ENCODE measurements at regions not wholly inside any gene's neighbourhood (a gene's known extent, or its start where the extent isn't known, plus 50 kb on each side); places are given as distances from the start of the nearest gene placed in this dataset.

DNA sequence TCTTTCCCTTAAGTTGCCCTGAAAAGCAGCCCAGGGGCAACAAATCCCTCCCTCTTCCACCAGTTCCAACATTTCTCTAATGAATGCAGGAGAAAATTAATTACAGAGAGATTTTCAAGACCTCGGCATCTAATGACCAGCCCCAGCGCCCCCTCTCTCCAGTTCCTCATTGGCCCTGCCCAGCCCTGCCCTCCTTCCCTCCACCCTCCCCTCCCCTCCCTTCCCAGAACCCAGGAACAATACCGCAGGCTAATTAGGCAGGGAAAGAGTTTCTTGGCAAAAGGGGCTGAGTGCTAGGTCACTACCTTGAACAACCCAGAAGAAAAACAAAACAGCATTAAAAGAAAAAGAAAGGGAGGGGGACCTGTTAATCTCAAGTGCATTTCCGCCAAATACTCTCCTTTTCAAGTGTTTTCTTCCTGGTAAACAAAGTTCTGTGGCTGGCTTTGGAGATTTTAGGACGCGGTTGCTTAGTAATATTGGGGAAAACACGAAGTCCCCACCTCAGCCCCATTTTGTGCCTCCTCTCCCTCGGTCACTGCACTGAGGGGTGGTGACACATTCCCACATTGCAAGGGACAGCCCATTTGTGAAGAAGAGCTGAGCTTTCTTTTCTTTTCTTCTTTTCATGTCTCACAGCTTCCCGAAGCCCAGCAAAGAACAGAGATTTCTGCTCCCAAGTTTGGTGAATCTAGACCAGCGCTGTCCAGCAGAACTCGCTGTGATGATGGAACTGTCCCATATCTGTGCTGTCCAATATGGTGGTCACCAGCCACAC lies 215.4 kb downstream of the SOX9 start:
- H3K27ac ChIP-seq (ENCODE audit: low read length) = no peak overlapping the region

DNA sequence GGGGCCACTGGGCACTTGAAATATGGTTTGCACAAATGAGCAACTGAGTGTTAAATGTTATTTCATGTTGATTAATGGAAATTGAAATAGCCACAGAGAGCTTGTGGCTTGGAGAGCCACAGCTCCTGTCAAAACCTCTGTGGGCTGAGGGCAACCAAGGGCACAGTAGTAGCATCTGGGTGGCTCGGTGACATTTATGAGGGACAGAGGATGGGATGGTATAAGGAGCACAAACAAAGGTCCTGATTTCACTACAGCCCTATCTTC lies 215.9 kb downstream of the SOX9 start:
- peaks cover 3% of the 10 kb centered on the region for H3K4me1 ChIP-seq (ENCODE audit: insufficient read depth, low read length)
- H3K9me3 ChIP-seq (ENCODE audit: insufficient read depth, low read depth, low read length) = no peaks in the 10 kb centered on the region
- H3K9ac ChIP-seq (ENCODE audit: low read depth, low read length) = no peak overlapping the region
- H3K4me3 ChIP-seq (ENCODE audit: low read length) = no peak overlapping the region
- no peaks in the 10 kb centered on the region for H3K27me3 ChIP-seq (ENCODE audit: insufficient read depth, low read length)
- no peak overlapping the region for H3K27ac ChIP-seq (ENCODE audit: low read length)
- no peaks in the 10 kb centered on the region for H3K36me3 ChIP-seq (ENCODE audit: insufficient read depth, low read depth, low read length)

More for the DNA sequence above, 215.4 kb downstream of the SOX9 start:
- H3K27me3 ChIP-seq (ENCODE audit: insufficient read depth, low read length) = no peaks in the 10 kb centered on the region
- H3K4me3 ChIP-seq (ENCODE audit: low read length) = no peak overlapping the region
- H3K9me3 ChIP-seq (ENCODE audit: insufficient read depth, low read depth, low read length) = no peaks in the 10 kb centered on the region
- no peaks in the 10 kb centered on the region for H3K36me3 ChIP-seq (ENCODE audit: insufficient read depth, low read depth, low read length)
- H3K4me1 ChIP-seq (ENCODE audit: insufficient read depth, low read length) = peaks cover 3% of the 10 kb centered on the region
- no peak overlapping the region for H3K9ac ChIP-seq (ENCODE audit: low read depth, low read length)

DNA sequence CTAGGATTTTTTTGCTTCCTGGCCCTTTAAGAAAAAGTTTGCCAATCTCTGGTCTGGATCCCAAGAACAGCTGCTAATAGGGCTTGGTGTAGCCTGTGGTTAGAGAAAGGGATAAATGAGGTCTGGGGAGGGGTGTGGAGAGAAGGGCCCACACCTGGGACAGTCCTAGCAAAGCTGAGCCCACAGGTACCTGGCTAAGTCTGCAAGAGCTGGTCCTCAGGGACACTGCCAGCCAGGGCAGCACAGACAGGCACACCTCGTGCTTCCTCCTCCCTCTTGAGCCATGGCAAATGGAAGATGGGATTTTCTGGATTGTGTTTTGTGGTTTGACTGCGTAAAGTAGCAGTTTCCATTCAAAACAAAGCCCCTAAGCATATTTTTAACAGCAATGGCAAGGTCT lies 217.5 kb downstream of the SOX9 start:
- peaks cover 7% of the 10 kb centered on the region for H3K4me1 ChIP-seq (ENCODE audit: insufficient read depth, low read length)
- H3K27ac ChIP-seq (ENCODE audit: low read length) = no peak overlapping the region
- no peak overlapping the region for H3K4me3 ChIP-seq (ENCODE audit: low read length)
- no peaks in the 10 kb centered on the region for H3K27me3 ChIP-seq (ENCODE audit: insufficient read depth, low read length)
- no peak overlapping the region for H3K9ac ChIP-seq (ENCODE audit: low read depth, low read length)
- H3K36me3 ChIP-seq (ENCODE audit: insufficient read depth, low read depth, low read length) = no peaks in the 10 kb centered on the region
- no peaks in the 10 kb centered on the region for H3K9me3 ChIP-seq (ENCODE audit: insufficient read depth, low read depth, low read length)

DNA sequence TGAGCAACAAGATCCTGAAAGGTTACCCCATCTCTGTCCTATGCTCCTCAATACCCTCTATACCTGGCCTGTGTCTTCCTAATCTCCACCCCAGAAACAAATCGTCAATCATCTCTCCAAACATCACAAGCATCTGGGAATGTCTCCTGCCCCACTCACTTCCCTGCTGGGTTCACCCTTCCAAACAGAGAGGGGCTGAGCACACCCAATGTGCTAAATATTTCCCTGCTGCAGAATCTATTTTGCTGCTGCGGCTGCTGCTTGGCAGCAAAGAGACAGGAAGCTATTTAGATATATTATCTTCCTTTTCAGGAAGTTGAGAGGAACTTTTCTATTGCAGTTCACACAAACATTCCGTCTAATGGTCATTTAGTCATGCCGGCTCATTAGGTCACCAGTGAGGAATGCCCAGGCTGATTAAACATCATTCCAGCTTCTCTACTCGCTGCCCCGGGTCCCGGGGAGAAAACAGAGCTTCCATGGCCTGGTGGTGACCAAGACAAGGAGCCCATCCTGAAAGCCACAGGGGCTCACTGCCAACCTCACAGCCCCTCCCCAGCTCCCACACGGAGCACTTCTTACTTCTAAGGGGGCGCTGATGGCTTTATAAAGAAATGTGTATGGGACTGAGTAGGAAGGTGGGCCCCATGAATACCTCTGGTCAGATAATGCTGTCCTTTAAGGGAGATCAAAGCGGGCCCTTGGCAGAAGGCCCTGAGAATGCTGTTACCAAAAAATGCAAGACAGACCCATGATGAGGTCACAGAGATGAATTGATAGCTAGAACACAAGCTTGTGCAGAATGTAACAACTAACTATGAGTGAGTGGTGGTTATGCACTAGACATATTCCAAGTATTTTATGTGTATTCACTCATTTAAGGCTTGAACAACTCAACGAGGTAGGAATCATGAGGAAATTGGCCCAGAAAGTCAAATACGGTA lies 218.3 kb downstream of the SOX9 start:
- H3K9me3 ChIP-seq (ENCODE audit: insufficient read depth, low read depth, low read length) = no peaks in the 10 kb centered on the region
- H3K9ac ChIP-seq (ENCODE audit: low read depth, low read length) = no peak overlapping the region
- H3K27ac ChIP-seq (ENCODE audit: low read length) = no peak overlapping the region
- H3K4me3 ChIP-seq (ENCODE audit: low read length) = no peak overlapping the region
- H3K36me3 ChIP-seq (ENCODE audit: insufficient read depth, low read depth, low read length) = no peaks in the 10 kb centered on the region
- no peaks in the 10 kb centered on the region for H3K27me3 ChIP-seq (ENCODE audit: insufficient read depth, low read length)
- peaks cover 7% of the 10 kb centered on the region for H3K4me1 ChIP-seq (ENCODE audit: insufficient read depth, low read length)

DNA sequence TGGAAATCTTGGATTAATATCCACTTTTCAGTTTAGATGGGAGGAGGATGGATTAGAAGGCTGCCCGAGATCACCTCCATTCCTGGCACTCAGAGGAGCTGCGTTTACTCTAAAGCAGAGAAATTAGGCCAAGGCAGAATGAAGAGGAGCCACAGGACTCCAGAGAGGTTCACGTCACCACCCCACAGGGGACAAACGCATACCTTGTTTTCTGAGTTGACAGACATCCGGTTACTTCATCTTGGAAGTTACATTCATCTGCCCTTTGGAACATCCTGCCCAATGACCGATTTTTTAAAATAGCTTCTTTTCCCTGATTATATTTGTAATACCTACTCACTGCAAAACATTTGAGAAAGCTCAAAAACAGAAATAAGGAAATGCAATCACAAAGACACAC lies 220.0 kb downstream of the SOX9 start:
- Histone ChIP-seq H3K4me3 (ENCODE audit: low read length) (no peak overlapping the region), H3K4me1 (ENCODE audit: insufficient read depth, low read length) (peaks cover 7% of the 10 kb centered on the region), H3K9ac (ENCODE audit: low read depth, low read length) (no peak overlapping the region)

DNA sequence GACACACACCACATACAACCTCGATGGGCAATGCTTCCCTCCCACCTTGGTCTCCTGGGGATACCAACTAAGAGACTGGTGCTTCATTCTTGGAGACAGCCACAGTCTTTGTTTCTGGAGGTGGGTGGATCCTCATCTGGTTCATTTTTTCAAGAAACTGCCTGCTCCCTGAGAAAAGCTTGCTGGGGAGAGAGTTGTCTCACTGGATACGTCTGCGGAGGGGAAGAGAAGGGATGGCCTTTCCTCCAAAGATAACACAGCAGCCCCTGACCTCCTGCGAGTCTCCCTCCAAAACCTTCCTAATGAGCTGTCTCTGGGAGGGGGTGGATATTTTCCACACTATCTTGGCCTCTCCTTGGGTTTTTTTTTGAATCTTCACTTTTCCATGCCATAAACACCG lies 221.2 kb downstream of the SOX9 start:
- H3K9ac ChIP-seq (ENCODE audit: low read depth, low read length) = no peak overlapping the region

More for the DNA sequence above, 220.0 kb downstream of the SOX9 start:
- H3K9me3 ChIP-seq (ENCODE audit: insufficient read depth, low read depth, low read length) = no peaks in the 10 kb centered on the region
- H3K36me3 ChIP-seq (ENCODE audit: insufficient read depth, low read depth, low read length) = no peaks in the 10 kb centered on the region
- no peak overlapping the region for H3K27ac ChIP-seq (ENCODE audit: low read length)
- H3K27me3 ChIP-seq (ENCODE audit: insufficient read depth, low read length) = no peaks in the 10 kb centered on the region

DNA sequence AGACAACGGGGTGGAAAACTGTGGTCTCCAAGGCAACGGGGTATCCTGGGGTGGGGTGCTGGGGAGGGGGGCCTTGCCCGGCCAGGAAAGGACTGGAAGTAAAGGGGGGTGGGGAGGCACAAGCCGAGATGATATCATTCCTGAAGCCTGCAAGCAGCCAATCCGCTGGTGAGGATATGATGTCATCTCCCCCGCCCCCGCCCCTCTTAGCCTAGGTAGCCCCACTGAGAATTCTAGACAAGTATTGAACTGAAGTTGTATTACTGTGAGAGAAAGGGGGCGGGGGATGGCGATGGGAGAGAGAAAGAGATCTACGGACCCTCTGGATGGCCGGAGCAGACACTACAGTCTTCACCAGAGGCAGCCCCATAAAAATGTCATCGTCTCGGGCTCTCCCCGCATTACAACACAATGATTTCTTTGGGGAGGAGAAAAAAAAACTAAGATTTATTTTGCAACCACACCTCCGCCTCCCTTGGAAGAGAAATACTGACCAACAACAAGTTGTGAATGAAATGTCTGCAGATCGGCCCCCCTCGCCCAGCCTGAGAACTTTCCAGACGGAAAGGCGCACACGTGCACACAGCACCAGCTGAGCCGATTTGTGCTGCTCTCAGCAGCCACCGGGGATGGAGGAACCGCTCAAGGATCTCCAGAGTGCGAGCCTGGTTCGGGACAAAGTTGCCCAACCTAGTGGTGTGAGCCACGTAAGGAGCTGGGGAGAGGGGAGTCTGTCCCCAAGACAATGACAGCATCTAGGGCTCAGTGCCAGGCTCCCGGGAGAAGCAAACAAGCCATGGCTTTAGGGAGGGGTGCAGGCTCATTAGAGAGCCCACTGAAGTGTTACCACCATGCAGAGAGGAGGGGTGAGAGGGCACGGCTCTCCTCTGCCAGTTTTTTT lies 222.1 kb downstream of the SOX9 start:
- Histone ChIP-seq H3K4me1 (ENCODE audit: insufficient read depth, low read length) (peaks cover 7% of the 10 kb centered on the region; the same call in 1 of the 2 replicates), H3K9me3 (ENCODE audit: insufficient read depth, low read depth, low read length) (no peaks in the 10 kb centered on the region), H3K36me3 (ENCODE audit: insufficient read depth, low read depth, low read length) (no peaks in the 10 kb centered on the region), H3K27me3 (ENCODE audit: insufficient read depth, low read length) (no peaks in the 10 kb centered on the region), H3K27ac (ENCODE audit: low read length) (no peak overlapping the region), H3K4me3 (ENCODE audit: low read length) (no peak overlapping the region; the same call in 1 of the 2 replicates), H3K9ac (ENCODE audit: low read depth, low read length) (no peak overlapping the region)

More for the DNA sequence above, 221.2 kb downstream of the SOX9 start:
- Histone ChIP-seq H3K36me3 (ENCODE audit: insufficient read depth, low read depth, low read length) (no peaks in the 10 kb centered on the region), H3K27me3 (ENCODE audit: insufficient read depth, low read length) (no peaks in the 10 kb centered on the region), H3K9me3 (ENCODE audit: insufficient read depth, low read depth, low read length) (no peaks in the 10 kb centered on the region), H3K4me3 (ENCODE audit: low read length) (no peak overlapping the region), H3K27ac (ENCODE audit: low read length) (no peak overlapping the region), H3K4me1 (ENCODE audit: insufficient read depth, low read length) (peaks cover 7% of the 10 kb centered on the region; the same call in 1 of the 2 replicates)

DNA sequence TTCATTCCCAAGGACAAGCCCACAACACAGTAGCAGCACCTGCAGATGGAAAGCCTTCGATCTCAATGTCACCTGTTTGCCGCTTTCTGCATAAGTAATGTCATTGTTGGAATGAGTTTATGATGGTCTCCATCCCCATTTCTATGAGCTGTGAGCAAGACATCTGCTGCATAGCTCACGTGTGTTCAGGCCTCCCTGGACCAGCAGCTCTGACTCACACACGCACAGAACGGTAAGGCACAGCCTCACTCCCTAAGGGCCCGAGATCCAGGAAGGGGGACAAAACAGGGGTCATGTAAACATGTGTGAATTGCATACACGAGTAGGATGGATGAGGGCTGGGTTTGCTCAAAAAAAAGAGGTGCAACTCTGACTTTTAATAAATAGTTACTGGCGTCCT lies 223.1 kb downstream of the SOX9 start:
- no peak overlapping the region for H3K9ac ChIP-seq (ENCODE audit: low read depth, low read length)
- no peaks in the 10 kb centered on the region for H3K9me3 ChIP-seq (ENCODE audit: insufficient read depth, low read depth, low read length)
- H3K36me3 ChIP-seq (ENCODE audit: insufficient read depth, low read depth, low read length) = no peaks in the 10 kb centered on the region
- H3K4me1 ChIP-seq (ENCODE audit: insufficient read depth, low read length) = peaks cover 7% of the 10 kb centered on the region; the same call in 1 of the 2 replicates
- H3K4me3 ChIP-seq (ENCODE audit: low read length) = no peak overlapping the region
- no peaks in the 10 kb centered on the region for H3K27me3 ChIP-seq (ENCODE audit: insufficient read depth, low read length)
- no peak overlapping the region for H3K27ac ChIP-seq (ENCODE audit: low read length)

DNA sequence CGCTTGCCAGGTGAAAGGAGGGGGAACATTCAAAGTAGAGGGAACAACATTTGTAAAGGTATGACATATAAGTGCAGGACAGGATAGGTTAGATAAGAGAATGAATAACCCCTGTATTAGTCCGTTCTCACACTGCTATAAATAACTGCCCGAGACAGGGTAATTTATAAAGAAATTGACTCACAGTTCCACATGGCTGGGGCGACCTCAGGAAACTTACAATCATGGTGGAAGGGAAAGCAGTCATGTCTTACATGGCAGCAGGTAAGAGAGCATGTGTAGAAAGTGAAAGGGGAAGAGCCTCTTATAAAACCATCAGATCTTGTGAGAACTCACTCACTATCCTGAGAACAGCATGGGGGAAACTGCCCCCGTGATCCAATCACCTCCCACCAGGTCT lies 223.8 kb downstream of the SOX9 start:
- no peaks in the 10 kb centered on the region for H3K9me3 ChIP-seq (ENCODE audit: insufficient read depth, low read depth, low read length)

DNA sequence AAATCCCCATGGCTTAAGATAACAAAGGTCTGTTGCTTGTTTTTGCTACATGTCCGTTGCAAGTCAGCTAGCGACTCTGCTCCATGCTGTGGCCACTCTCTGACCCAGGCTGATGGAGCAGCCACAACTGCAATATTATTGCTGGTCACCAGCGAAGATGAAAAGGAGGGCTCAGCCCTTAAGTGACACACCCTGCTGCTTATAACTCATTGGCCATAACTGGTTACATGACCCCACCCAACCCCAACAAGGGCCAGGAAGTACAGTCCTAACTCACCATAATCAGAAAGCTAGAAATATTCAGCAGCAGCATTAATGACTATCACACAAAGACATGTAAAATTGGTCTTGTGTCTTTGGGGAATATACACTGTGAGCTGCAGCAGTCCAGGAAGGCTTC lies 224.3 kb downstream of the SOX9 start:
- no peak overlapping the region for H3K4me3 ChIP-seq (ENCODE audit: low read length)
- 0 out of 2 replicates have a peak, but pooled peaks cover 5% of the 10 kb centered on the region for H3K4me1 ChIP-seq (ENCODE audit: insufficient read depth, low read length)
- no peak overlapping the region for H3K9ac ChIP-seq (ENCODE audit: low read depth, low read length)
- no peaks in the 10 kb centered on the region for H3K9me3 ChIP-seq (ENCODE audit: insufficient read depth, low read depth, low read length)
- H3K36me3 ChIP-seq (ENCODE audit: insufficient read depth, low read depth, low read length) = no peaks in the 10 kb centered on the region
- no peaks in the 10 kb centered on the region for H3K27me3 ChIP-seq (ENCODE audit: insufficient read depth, low read length)
- no peak overlapping the region for H3K27ac ChIP-seq (ENCODE audit: low read length)

More for the DNA sequence above, 223.8 kb downstream of the SOX9 start:
- no peaks in the 10 kb centered on the region for H3K36me3 ChIP-seq (ENCODE audit: insufficient read depth, low read depth, low read length)
- no peak overlapping the region for H3K4me3 ChIP-seq (ENCODE audit: low read length)
- no peak overlapping the region for H3K9ac ChIP-seq (ENCODE audit: low read depth, low read length)
- H3K27ac ChIP-seq (ENCODE audit: low read length) = no peak overlapping the region
- H3K4me1 ChIP-seq (ENCODE audit: insufficient read depth, low read length) = peaks cover 5% of the 10 kb centered on the region; the same call in 1 of the 2 replicates
- H3K27me3 ChIP-seq (ENCODE audit: insufficient read depth, low read length) = no peaks in the 10 kb centered on the region

DNA sequence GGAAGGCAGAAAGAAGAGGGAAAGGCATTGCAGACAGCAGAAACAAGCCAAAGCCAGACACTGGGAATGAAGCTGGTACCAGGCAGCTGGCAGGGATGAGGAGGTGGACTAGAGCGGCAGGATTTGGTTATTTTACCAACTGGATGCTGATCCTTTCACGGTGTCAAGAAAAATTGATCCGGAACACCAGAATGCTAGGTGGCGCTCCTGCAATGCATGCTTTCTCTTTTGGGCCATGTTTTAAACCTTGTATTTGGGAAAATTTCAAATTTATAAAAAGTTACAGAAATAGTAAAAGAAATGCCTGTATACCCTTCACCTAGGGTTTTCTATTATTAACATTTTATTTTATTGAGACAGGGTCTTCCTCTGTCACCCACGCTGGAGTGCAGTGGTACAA lies 224.7 kb downstream of the SOX9 start:
- Histone ChIP-seq H3K4me3 (ENCODE audit: low read length) (no peak overlapping the region), H3K36me3 (ENCODE audit: insufficient read depth, low read depth, low read length) (no peaks in the 10 kb centered on the region), H3K9ac (ENCODE audit: low read depth, low read length) (no peak overlapping the region), H3K27ac (ENCODE audit: low read length) (no peak overlapping the region), H3K27me3 (ENCODE audit: insufficient read depth, low read length) (no peaks in the 10 kb centered on the region), H3K4me1 (ENCODE audit: insufficient read depth, low read length) (0 out of 2 replicates have a peak, but pooled peaks cover 5% of the 10 kb centered on the region), H3K9me3 (ENCODE audit: insufficient read depth, low read depth, low read length) (no peaks in the 10 kb centered on the region)
